OCI-M2 (cell line): ENCODE measurements at regions not wholly inside any gene's neighbourhood (a gene's known extent, or its start where the extent isn't known, plus 50 kb on each side); places are given as distances from the start of the nearest gene placed in this dataset.

Experiments
- DNase-seq: peaks from one replicate; lab custom pipeline; 2025; ENCODE audit not compliant: unreplicated experiment; lab: John Stamatoyannopoulos, UW

GRCh38 chr5:67434466-67434865 is 237.9 kb upstream of the CD180 start:
- DNase-seq: no peak

GRCh38 chr5:67432606-67433005 is 236.0 kb upstream of the CD180 start:
- no peak for DNase-seq

- DNase-seq: no peak
These were observed 234.6 kb upstream of the CD180 start for GRCh38 chr5:67431191-67431590.

- DNase-seq: no peak
These were observed 231.3 kb upstream of the CD180 start for GRCh38 chr5:67427850-67428298.

GRCh38 chr5:67426961-67427849 is 230.6 kb upstream of the CD180 start:
- DNase-seq: no peak

- no peak for DNase-seq
These were observed 228.9 kb upstream of the CD180 start for GRCh38 chr5:67425514-67425913.

- no peak for DNase-seq
These were observed 221.2 kb upstream of the CD180 start for GRCh38 chr5:67417839-67418238.

GRCh38 chr5:67416986-67417385 is 220.4 kb upstream of the CD180 start:
- no peak for DNase-seq

- DNase-seq: no peak
These were observed 219.7 kb upstream of the CD180 start for GRCh38 chr5:67416133-67416937.

- DNase-seq: no peak
These were observed 218.1 kb upstream of the CD180 start for GRCh38 chr5:67414712-67415111.

- no peak for DNase-seq
These were observed 217.1 kb upstream of the CD180 start for GRCh38 chr5:67413721-67414120.

GRCh38 chr5:67409126-67409777 is 212.7 kb upstream of the CD180 start:
- no peak for DNase-seq

GRCh38 chr5:67407979-67408378 is 211.4 kb upstream of the CD180 start:
- no peak for DNase-seq

- DNase-seq: no peak
These were observed 209.2 kb upstream of the CD180 start for GRCh38 chr5:67405755-67406154.

GRCh38 chr5:67405101-67405364 is 208.4 kb upstream of the CD180 start:
- no peak for DNase-seq

GRCh38 chr5:67404256-67405100 is 207.9 kb upstream of the CD180 start:
- DNase-seq: no peak

GRCh38 chr5:67402526-67402925 is 205.9 kb upstream of the CD180 start:
- DNase-seq: no peak

GRCh38 chr5:67401172-67401571 is 204.6 kb upstream of the CD180 start:
- DNase-seq: no peak

- no peak for DNase-seq
These were observed 204.2 kb upstream of the CD180 start for GRCh38 chr5:67400752-67401151.

GRCh38 chr5:67395790-67396418 is 199.3 kb upstream of the CD180 start:
- DNase-seq: no peak
